ENCODE measurements at regions not wholly inside any gene's neighbourhood (a gene's known extent, or its start where the extent isn't known, plus 50 kb on each side); places are given as distances from the start of the nearest gene placed in this dataset.
A peak's percentile ranks its signal among the peaks of the same experiment; 100 is the strongest.

GRCh38 chr6:106908386-106908840 is 66.1 kb downstream of the CD24 start:
- no peak overlapping the region for H2AFZ ChIP-seq
- peaks cover 19% of the 10 kb centered on the region for H3K4me1 Mint-ChIP-seq

GRCh38 chr6:106907754-106908153 is 66.8 kb downstream of the CD24 start:
- ATAC-seq: no peak
- TF ChIP-seq POLR2AphosphoS5 (IDR thresholded peaks at IDR 0.05; ENCODE audit: low read depth) (no peak), EZH2phosphoT487 (IDR thresholded peaks at IDR 0.05; ENCODE audit: unreplicated experiment) (no peak), REST (IDR thresholded peaks at IDR 0.05; ENCODE audit: unreplicated experiment) (no peak)

More at GRCh38 chr6:106908386-106908840, 66.1 kb downstream of the CD24 start:
- H3K4me3 ChIP-seq: no peak overlapping the region
- DNase-seq (ENCODE audit: low spot score): no peak
- H3K4me2 ChIP-seq: no peak overlapping the region
- TF ChIP-seq NANOG (IDR thresholded peaks at IDR 0.05; ENCODE audit: borderline replicate concordance) (no peak), EZH2phosphoT487 (IDR thresholded peaks at IDR 0.05; ENCODE audit: unreplicated experiment) (no peak), POLR2AphosphoS5 (IDR thresholded peaks at IDR 0.05; ENCODE audit: low read depth) (no peak), REST (IDR thresholded peaks at IDR 0.05; ENCODE audit: unreplicated experiment) (no peak)
- Mint-ChIP-seq H3K36me3 (ENCODE audit: low read depth) (peaks cover 25% of the 10 kb centered on the region), H3K9me3 (peaks cover 27% of the 10 kb centered on the region), H3K4me3 (no peak overlapping the region), H3K27me3 (ENCODE audit: insufficient read depth, low read depth, poor library complexity) (peaks cover 3% of the 10 kb centered on the region), H3K27ac (no peak overlapping the region)
- H3F3A ChIP-seq (replicated peaks; ENCODE audit: low read depth): peaks cover 4% of the 10 kb centered on the region; the same call in 1 of the 2 replicates
- ATAC-seq: no peak
- peaks cover 19% of the 10 kb centered on the region for H3K4me1 ChIP-seq (ENCODE audit: insufficient read depth)
- no peaks in the 10 kb centered on the region for H3K79me2 ChIP-seq (replicated peaks; ENCODE audit: insufficient read depth)
- H3K27me3 ChIP-seq (ENCODE audit: insufficient read depth): no peaks in the 10 kb centered on the region
- peaks cover 9% of the 10 kb centered on the region for H3K9me2 ChIP-seq (ENCODE audit: insufficient read depth)
- H4K20me1 ChIP-seq (replicated peaks; ENCODE audit: insufficient read depth): no peaks in the 10 kb centered on the region
- H3K36me3 ChIP-seq (ENCODE audit: insufficient read depth): no peaks in the 10 kb centered on the region; the same call in 1 of the 2 replicates
- H3K27ac ChIP-seq (ENCODE audit: low read depth): no peak overlapping the region

More at GRCh38 chr6:106907754-106908153, 66.8 kb downstream of the CD24 start:
- no peak overlapping the region for H3K27ac ChIP-seq (ENCODE audit: low read depth)
- no peaks in the 10 kb centered on the region for H4K20me1 ChIP-seq (replicated peaks; ENCODE audit: insufficient read depth)
- no peaks in the 10 kb centered on the region for H3K27me3 ChIP-seq (ENCODE audit: insufficient read depth)
- H3K79me2 ChIP-seq (replicated peaks; ENCODE audit: insufficient read depth): no peaks in the 10 kb centered on the region
- H3K4me1 ChIP-seq (ENCODE audit: insufficient read depth): peaks cover 19% of the 10 kb centered on the region
- no peak overlapping the region for H3K4me2 ChIP-seq
- H3K9me3 Mint-ChIP-seq: peaks cover 33% of the 10 kb centered on the region
- peaks cover 9% of the 10 kb centered on the region for H3K9me2 ChIP-seq (ENCODE audit: insufficient read depth)
- peaks cover 4% of the 10 kb centered on the region; the same call in 1 of the 2 replicates for H3F3A ChIP-seq (replicated peaks; ENCODE audit: low read depth)
- peaks cover 3% of the 10 kb centered on the region for H3K27me3 Mint-ChIP-seq (ENCODE audit: insufficient read depth, low read depth, poor library complexity)
- H3K27ac Mint-ChIP-seq: no peak overlapping the region
- no peak overlapping the region for H3K4me3 Mint-ChIP-seq
- no peaks in the 10 kb centered on the region; the same call in 1 of the 2 replicates for H3K36me3 ChIP-seq (ENCODE audit: insufficient read depth)
- DNase-seq (ENCODE audit: low spot score): no peak
- peaks cover 24% of the 10 kb centered on the region for H3K4me1 Mint-ChIP-seq
- 0 out of 2 replicates have a peak overlapping the region, but pooled peaks have one; percentile 4 for H2AFZ ChIP-seq
- H3K36me3 Mint-ChIP-seq (ENCODE audit: low read depth): peaks cover 31% of the 10 kb centered on the region
- H3K4me3 ChIP-seq: no peak overlapping the region

Measured in GM23338 (cell line).